Retinal pigment epithelial cell (primary cell): ENCODE measurements at regions not wholly inside any gene's neighbourhood (a gene's known extent, or its start where the extent isn't known, plus 50 kb on each side); places are given as distances from the start of the nearest gene placed in this dataset.
A peak's percentile ranks its signal among the peaks of the same experiment; 100 is the strongest.

Experiments
- DNase-seq: peaks from one replicate; pipeline ENCODE4 v3.0.0-alpha.2; 2010; ENCODE audit warnings: low read depth
- H3K4me3 ChIP-seq: 2 replicates; pipeline ENCODE4 v1.5.1; 2011; ENCODE audit warnings: mild to moderate bottlenecking, low read length, control low read depth, moderate library complexity
- TF ChIP-seq, protein P1 (sequence below): conservative IDR thresholded peaks from 2 replicates; pipeline ENCODE4 v1.5.1; 2011; ENCODE audit warnings: low read depth, low read length, control low read depth, inconsistent platforms

DNA sequence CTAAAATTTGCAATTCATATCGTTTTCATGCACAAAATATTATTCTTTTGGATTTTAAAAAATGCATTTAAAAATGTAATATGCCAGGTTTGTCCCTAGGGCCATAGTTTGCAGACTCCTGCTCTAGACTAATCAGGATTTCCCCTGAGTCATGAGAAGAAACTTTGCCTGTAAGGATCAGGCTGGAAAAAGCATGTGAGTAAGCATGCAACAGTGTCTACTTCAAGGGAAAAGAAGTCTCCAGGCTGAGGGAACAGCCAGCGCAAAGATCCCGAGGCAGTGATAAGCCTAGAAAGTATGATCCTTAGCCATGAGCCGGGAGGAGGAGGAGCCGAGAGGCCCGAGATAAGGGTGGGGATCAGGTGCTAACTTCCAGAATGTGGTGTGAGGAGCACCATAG is 382.8 kb upstream of the CFAP20DC start:
- TF ChIP-seq, protein P1, sequence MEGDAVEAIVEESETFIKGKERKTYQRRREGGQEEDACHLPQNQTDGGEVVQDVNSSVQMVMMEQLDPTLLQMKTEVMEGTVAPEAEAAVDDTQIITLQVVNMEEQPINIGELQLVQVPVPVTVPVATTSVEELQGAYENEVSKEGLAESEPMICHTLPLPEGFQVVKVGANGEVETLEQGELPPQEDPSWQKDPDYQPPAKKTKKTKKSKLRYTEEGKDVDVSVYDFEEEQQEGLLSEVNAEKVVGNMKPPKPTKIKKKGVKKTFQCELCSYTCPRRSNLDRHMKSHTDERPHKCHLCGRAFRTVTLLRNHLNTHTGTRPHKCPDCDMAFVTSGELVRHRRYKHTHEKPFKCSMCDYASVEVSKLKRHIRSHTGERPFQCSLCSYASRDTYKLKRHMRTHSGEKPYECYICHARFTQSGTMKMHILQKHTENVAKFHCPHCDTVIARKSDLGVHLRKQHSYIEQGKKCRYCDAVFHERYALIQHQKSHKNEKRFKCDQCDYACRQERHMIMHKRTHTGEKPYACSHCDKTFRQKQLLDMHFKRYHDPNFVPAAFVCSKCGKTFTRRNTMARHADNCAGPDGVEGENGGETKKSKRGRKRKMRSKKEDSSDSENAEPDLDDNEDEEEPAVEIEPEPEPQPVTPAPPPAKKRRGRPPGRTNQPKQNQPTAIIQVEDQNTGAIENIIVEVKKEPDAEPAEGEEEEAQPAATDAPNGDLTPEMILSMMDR: no peak
- no peak overlapping the region for H3K4me3 ChIP-seq
- peak; percentile 61 for DNase-seq

DNA sequence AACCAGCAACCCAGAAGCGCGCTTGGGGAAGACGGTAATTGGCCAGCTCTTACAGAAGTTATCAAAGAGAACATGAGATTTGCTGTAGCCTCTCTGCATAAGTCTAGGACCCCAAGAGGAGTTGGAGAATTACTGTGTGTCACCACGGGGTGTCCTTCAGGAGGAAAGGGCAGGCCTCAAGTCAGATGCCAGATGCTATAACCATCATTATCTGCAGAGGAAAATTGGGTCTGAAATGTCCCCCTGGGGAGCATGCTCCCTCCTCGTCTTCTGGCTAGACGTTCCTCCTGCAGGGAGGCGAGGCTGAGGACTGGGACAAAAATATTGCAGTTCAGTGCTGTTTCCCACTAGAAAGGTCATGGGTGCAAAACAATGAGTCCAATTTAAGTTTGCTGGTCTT is 380.5 kb upstream of the CFAP20DC start:
- no peak for DNase-seq
- H3K4me3 ChIP-seq: no peak overlapping the region
- TF ChIP-seq, protein P1: no peak

DNA sequence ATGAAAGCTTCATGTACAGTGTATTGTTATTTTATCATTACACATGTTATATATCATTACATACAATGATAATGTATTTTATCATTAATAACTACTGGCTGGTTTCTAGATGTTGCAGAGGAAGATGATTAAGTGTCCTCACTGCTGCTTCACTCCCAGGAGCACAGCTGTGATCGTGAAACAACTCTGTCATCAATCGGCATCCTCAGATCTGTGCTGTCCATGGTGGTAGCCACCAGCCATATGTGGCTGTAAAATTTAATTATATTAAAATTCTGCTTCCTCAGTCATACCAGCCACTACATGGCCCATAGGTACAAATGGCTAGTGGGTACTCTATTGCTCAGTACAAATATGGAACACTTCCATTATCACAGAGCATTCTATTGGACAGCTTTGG is 379.4 kb upstream of the CFAP20DC start:
- DNase-seq: no peak
- TF ChIP-seq, protein P1: no peak
- H3K4me3 ChIP-seq: no peak overlapping the region

DNA sequence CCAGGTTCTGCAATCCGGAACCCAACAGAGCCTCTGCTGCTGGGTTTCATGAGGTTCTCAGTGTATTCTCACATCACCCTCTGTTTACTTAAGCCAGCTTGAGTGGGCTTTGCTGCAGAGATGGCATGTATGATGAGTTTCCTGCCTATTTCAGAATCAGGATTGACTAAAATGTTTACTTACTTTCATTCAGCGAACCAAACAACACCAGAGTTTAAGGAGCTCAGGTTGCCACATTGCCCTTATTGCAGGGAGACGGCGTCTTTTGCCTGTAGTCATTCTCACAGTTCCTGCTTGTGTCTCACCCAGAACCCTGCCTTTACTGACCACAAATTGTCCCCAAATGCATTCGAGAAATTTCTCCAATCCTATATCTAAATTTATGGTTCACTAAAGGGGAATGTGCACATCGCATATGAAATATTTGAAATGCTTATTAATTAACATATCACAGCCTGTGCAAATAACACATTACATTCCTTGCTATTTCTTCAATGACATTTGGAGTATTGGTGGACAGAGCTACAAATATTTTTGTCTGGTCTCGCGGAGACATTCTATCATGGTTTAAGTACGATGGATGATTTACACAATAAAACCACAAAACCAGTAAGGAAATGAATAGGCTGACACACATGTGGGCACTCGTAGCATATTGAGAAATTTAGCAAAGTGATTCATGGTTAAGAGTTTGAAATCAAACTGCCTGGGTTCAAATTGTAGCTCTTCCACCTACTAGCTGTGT is 377.2 kb upstream of the CFAP20DC start:
- no peak overlapping the region for H3K4me3 ChIP-seq
- DNase-seq: no peak

DNA sequence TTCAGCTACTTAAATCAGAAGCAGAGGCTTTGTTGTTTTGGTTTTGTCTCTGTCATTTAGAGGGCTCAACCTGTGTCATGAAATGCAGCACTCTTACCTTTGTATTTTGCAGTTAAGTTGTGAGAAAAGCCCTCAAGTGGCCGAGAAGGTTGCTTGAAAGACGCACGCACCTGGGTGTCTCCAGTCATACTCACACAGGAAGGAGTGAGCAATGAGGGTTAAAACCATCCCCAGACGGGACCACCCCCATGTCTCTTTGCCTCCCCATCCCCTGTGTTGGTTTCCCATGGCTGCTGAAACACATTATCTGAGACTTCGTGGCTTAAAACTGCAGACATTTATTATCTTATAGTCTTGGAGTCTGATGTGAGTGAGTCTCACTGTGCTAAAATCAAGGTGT is 376.1 kb upstream of the CFAP20DC start:
- TF ChIP-seq, protein P1: no peak
- no peak for DNase-seq
- no peak overlapping the region for H3K4me3 ChIP-seq

More for the DNA sequence above, 377.2 kb upstream of the CFAP20DC start:
- TF ChIP-seq, protein P1: no peak

DNA sequence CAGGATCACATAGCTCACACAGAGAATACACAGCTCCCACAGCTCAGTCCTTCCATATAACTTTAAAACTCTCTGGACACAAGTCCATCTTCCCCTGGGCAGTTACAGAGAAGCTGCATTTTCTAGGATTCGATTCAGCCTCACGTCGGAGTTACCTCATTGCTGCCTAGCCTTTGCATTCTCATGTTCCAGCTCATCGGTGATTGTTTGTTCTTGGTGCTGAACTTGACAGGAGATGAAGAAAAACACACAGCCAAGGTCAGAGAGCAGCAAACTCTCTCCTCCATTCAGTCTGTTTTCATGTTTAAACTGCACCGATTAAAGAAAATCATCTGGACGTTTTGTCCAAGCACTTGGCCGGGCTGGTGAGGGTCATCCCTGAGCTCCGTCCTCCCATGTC is 375.5 kb upstream of the CFAP20DC start:
- no peak overlapping the region for H3K4me3 ChIP-seq
- TF ChIP-seq, protein P1: no peak
- no peak for DNase-seq

DNA sequence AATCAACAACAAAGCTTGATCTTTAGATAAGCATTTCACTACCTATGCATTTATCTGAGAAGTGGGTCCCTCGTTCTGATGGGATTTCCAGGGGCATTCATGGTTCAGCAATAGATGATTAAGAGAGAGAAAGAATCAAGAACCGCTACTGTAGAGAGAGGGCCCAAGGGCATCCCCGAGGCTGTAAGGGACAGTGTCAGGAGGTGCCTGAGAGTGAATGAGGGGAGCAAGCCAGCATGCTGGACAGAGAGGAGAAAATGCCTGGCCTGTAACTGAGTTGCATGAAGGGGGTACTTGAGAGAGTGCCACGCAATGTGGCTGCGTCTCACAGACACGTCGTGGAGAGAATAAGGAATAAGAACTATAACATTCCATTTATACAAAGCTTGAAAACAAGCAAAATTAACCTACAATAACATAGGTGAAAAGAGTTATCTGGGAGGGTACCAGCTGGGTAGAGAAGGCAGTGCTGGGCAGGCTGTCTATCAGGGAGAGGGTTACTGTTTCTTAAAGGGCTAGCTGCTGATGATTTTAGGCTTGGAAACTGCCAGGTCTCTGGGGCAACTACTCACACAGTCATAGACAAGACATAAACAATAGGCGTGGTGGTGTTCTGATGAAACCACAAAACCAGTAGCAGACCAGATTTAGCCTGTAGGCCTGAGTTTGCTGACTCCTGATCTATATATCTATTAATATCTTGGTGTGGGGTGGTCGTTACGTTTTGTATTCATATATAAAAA is 374.6 kb upstream of the CFAP20DC start:
- no peak for DNase-seq
- no peak overlapping the region for H3K4me3 ChIP-seq
- TF ChIP-seq, protein P1: no peak
